LNCAP (cell line): ENCODE measurements at regions not wholly inside any gene's neighbourhood (a gene's known extent, or its start where the extent isn't known, plus 50 kb on each side); places are given as distances from the start of the nearest gene placed in this dataset.

Experiments used
- TF ChIP-seq, protein P1 (sequence below): fragments of 450-650 bp; IDR thresholded peaks from 2 replicates; pipeline ENCODE4 v1.5.1; 2017; ENCODE audit warnings: mild to moderate bottlenecking

DNA sequence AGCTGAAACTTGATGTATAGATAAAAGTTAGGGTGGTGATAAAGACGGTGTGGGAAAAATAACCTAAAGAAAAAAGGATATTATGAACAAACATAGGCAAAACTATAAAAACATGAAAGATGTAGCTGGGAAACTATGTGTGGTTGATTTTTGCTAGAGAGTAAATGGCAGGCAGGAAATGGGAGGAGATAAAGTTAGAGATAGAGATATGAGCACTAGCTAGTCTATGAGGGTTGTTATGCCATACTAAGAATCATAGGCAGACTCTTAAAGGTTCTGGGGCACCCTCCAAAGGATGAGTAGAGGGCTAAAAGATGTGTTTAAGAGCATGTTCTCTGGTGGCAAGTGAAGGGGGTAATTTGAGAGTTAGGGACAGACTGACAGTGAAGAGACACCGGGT is 1109.2 kb downstream of the GATA3 start:
- TF ChIP-seq, protein P1, sequence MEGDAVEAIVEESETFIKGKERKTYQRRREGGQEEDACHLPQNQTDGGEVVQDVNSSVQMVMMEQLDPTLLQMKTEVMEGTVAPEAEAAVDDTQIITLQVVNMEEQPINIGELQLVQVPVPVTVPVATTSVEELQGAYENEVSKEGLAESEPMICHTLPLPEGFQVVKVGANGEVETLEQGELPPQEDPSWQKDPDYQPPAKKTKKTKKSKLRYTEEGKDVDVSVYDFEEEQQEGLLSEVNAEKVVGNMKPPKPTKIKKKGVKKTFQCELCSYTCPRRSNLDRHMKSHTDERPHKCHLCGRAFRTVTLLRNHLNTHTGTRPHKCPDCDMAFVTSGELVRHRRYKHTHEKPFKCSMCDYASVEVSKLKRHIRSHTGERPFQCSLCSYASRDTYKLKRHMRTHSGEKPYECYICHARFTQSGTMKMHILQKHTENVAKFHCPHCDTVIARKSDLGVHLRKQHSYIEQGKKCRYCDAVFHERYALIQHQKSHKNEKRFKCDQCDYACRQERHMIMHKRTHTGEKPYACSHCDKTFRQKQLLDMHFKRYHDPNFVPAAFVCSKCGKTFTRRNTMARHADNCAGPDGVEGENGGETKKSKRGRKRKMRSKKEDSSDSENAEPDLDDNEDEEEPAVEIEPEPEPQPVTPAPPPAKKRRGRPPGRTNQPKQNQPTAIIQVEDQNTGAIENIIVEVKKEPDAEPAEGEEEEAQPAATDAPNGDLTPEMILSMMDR = no peak

DNA sequence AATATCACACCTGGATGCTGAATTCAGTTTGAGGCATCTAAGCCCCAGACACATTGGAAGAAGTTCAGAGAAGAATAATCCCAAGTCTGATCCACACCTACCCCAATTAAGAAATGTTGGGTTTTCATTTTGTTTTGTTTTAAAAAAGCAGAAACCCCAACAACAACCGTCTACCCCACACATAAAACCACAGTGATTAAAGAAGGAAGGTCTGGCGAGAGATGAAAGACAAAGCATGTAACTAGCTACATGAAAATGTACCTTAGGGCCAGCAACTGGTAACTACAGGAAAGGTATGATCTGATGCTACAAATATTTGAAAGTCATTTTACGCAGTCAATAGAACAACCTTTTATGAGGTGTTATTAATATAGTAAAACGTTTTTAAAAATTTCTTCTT is 1112.3 kb downstream of the GATA3 start:
- TF ChIP-seq, protein P1 = no peak

DNA sequence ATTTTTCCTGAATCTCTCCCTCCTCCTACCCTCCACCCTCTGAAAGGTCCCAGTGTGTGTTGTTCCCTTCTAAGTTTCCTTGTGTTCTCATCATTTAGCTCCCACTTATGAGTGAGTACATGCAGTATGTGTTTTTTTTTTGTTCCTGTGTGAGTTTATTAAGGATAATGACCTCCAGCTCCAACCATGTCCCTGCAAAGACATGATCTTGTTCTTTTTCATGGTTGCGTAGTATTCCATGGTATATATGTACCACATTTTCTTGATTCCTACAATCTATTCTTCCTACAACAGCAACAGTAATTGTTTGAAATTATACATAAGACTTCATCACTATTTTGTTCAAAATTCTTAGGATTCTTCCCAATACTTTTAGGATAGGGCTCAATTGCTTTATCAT is 1117.8 kb downstream of the GATA3 start:
- TF ChIP-seq, protein P1 = no peak

DNA sequence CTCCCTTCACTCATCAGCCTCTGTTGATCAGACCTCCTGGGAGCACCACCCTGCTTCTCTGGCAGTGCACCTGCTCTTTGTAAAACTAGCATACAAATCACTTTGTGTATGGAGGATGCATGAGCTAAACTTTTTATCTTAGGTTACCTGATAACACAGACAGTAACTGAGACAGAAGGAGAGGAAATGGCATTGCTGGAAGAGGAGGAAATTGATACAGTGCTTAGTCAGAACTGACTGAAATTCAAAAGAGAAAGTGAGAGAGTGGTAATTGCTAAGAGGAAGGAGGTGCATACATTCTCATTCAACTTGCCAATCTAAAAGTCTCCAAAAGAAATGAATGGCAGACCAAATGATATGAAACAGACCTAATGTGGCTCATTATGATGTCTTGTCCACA is 1120.7 kb downstream of the GATA3 start:
- TF ChIP-seq, protein P1 = no peak

DNA sequence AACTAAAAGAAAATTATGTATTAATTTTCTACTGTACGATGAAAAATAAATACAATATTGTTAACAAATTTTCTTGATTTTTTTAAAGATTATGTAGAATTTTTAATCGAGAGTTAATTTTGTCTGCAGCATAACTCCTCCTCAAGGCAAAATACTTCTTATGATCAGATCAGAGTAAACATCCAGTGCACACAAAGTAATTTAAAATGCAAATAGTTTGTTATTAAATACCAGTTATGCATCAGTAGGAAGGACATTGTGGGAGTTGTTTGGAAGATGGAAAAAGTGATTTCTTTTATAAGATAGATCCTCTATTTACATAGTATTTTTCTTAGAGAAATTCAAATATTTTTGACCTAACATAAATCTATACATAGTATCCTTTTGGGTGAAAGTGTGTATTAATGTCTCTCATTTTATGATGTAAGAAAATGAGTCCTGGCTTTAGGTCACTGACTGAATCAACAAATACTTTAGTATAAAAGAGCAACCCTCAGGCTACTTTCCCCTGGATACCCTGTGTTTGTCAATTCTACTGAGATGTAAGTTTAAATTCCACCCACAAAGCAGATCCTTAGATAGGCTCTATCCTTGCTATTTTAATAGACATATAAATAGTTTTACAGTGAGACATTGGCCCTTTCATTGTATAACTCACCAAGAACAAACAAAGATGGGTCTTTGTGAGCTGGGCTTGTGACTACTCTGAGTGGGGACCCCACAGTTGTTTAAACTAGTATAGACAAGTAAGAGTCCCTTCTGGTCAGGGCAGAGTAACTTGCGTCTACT is 1133.7 kb downstream of the GATA3 start:
- TF ChIP-seq, protein P1 = no peak

DNA sequence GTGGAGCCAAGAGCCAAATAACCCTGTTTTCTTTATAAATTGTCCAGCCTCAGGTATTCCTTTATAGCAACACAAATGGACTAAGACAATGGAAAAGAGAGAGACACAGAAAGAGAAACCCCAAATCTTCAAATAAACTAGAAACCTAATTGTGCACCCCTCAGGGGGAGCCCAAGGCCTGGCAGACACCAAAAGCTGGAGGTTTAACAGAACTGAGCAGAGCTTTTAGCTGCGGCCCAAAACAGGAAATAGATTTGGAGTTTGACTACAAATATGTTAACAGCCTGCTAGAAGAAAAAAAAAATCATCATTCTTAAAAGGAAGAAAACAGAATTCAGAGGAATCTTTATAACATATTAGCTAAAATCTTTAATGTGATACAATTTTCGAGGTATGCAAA is 1135.0 kb downstream of the GATA3 start:
- TF ChIP-seq, protein P1 = no peak

DNA sequence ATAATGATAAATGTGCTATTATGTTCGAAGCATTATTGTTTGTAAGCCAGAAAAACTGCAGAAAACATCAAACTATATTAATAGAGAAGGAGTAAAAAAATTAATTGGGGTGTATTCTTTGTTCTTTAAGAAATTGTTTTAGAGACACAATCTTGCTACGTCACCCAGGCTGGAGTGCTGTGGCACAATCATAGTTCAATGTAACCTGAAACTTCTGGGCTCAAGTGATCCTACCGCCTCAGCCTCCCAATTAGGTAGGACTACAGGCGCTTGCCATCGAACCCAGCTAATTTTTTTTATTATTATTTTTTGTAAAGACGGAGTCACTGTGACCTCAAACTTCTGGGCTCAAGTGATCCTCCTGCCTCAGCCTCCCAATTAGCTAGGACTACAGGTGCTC is 1138.6 kb downstream of the GATA3 start:
- TF ChIP-seq, protein P1 = no peak

DNA sequence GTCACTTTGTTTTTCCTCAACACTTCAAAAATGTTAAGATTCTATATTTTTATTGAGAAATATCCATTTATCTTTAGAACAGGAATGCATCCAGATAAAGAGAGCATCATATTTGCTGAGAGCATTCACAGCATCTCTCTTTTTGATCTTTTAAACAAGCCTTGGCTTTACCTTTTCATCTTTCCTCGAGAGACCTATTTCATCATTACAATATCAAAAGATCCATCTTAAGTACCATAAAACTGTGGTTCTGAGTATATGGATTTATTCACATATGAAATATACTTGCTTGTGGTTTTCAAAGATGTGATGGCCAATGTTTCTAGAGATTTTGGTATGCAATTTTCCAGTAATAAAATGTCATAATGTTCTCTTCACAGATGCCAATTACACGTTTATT is 1140.9 kb downstream of the GATA3 start:
- TF ChIP-seq, protein P1 = no peak
